ENCODE measurements at regions not wholly inside any gene's neighbourhood (a gene's known extent, or its start where the extent isn't known, plus 50 kb on each side); places are given as distances from the start of the nearest gene placed in this dataset.

DNA sequence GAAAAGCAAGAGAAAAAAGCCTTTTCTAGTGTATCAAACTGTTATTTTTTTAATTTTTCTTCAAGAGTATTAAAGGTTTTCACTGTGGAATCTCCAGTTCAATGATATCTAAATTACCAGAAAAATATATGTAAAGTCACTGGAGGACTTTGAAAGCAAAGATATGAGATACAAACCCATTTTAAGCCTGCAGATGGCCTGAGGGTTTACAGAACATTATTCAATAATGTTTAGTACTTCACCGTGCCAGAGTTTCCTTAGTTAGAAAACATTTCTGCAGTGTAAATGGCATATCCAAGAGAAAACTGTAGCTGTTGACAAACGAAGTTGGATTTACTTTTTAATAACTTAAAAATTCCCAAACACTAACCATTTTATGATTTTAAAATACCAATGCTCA, 529.4 kb upstream of the AGTR1 start:
- intact Hi-C loops (cut with DNase I): no loop called here
- H3K4me1 ChIP-seq (ENCODE audit: control insufficient read depth in 2 of 3, insufficient read depth in 2 of 3, low read depth in 1 of 3, low read length in 3 of 3): no peaks in the 10 kb centered on the region
- H3K9me3 ChIP-seq (ENCODE audit: control insufficient read depth in 2 of 3, insufficient read depth in 1 of 3, low read length in 3 of 3): no peaks in the 10 kb centered on the region
- H3K27me3 ChIP-seq (ENCODE audit: control insufficient read depth, insufficient read depth, low read length): no peaks in the 10 kb centered on the region
- H3K4me3 ChIP-seq (ENCODE audit: low read length in 3 of 3): no peak overlapping the region
- no peaks in the 10 kb centered on the region for H3K36me3 ChIP-seq (ENCODE audit: control insufficient read depth in 2 of 3, insufficient read depth in 3 of 3, low read length in 3 of 3)
- DNase-seq (no peak), FAIRE-seq (no peak)
- H3K27ac ChIP-seq (ENCODE audit: low read depth in 2 of 2, low read length in 2 of 2): no peak overlapping the region
- H3K9ac ChIP-seq (ENCODE audit: low read length in 3 of 3): no peak overlapping the region
- TF ChIP-seq, protein P1, sequence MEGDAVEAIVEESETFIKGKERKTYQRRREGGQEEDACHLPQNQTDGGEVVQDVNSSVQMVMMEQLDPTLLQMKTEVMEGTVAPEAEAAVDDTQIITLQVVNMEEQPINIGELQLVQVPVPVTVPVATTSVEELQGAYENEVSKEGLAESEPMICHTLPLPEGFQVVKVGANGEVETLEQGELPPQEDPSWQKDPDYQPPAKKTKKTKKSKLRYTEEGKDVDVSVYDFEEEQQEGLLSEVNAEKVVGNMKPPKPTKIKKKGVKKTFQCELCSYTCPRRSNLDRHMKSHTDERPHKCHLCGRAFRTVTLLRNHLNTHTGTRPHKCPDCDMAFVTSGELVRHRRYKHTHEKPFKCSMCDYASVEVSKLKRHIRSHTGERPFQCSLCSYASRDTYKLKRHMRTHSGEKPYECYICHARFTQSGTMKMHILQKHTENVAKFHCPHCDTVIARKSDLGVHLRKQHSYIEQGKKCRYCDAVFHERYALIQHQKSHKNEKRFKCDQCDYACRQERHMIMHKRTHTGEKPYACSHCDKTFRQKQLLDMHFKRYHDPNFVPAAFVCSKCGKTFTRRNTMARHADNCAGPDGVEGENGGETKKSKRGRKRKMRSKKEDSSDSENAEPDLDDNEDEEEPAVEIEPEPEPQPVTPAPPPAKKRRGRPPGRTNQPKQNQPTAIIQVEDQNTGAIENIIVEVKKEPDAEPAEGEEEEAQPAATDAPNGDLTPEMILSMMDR (IDR thresholded peaks at IDR 0.05; ENCODE audit: borderline replicate concordance, extremely low read depth, insufficient read depth): no peak

DNA sequence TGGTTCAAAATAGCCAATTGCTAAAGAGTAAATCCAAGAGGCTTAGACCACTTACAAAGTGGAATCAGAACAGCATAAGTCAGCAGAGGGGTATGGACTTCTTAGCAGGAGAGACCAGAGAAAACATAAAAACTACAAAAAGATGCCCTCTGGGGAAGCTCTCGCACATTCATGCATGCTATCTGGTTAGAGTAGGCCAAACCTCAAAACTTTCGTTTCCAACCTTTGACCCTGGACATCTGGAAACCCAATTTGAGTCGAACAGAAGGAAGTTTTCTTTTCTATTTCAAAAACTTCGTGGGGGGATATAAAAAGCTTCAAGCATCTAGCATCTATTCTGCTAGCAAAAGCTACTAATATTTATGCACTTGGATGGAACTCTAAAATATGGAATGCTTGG, 523.9 kb upstream of the AGTR1 start:
- Histone ChIP-seq H3K4me1 (ENCODE audit: control insufficient read depth in 2 of 3, insufficient read depth in 2 of 3, low read depth in 1 of 3, low read length in 3 of 3) (no peaks in the 10 kb centered on the region), H3K27ac (ENCODE audit: low read depth in 2 of 2, low read length in 2 of 2) (no peak overlapping the region), H3K36me3 (ENCODE audit: control insufficient read depth in 2 of 3, insufficient read depth in 3 of 3, low read length in 3 of 3) (no peaks in the 10 kb centered on the region), H3K9ac (ENCODE audit: low read length in 3 of 3) (no peak overlapping the region), H3K4me3 (ENCODE audit: low read length in 3 of 3) (no peak overlapping the region), H3K27me3 (ENCODE audit: control insufficient read depth, insufficient read depth, low read length) (no peaks in the 10 kb centered on the region), H3K9me3 (ENCODE audit: control insufficient read depth in 2 of 3, insufficient read depth in 1 of 3, low read length in 3 of 3) (no peaks in the 10 kb centered on the region)
- TF ChIP-seq, protein P1 (IDR thresholded peaks at IDR 0.05; ENCODE audit: borderline replicate concordance, extremely low read depth, insufficient read depth): no peak
- intact Hi-C loops (cut with DNase I): no loop called here
- no peak for FAIRE-seq
- DNase-seq: peak in 2 of 5 donors; percentile 11 to 52

DNA sequence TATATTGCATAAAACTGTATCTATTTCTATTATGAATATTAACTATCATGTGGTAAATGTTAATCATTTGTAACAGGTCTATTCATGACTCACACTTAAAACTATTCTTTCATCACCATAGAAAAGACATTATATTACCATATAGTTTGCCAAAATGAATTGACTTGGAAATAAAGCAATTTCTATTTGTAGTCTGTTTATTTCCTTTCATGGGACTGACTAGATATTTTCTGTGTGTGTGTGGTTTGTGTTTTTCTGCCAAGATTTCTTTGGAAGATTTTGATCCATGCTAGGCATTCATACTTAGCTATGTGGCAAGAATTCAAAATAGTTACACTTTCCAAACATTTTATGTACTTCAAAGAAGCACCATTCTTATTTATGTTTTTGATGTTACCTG, 522.5 kb upstream of the AGTR1 start:
- FAIRE-seq: no peak

DNA sequence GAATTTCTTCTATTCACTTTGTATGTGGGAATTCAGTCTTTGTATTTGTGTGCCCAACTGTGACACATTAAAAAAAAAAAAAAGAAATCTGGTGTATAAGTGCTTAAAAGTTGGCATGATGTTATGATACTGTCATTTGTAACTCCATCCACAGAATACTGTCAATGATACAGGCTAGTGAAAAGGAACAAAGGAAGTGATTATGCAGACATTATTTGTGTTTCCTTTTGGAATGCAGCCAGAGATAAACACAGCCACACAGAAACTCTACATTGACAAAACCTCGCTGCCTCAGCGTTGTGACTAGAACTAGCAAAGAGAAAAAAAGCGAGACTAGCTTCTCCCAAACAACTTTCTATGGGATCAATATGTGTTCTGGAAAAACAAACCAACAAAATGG, 519.2 kb upstream of the AGTR1 start:
- TF ChIP-seq, protein P1 (IDR thresholded peaks at IDR 0.05; ENCODE audit: borderline replicate concordance, extremely low read depth, insufficient read depth): no peak
- no peaks in the 10 kb centered on the region for H3K9me3 ChIP-seq (ENCODE audit: control insufficient read depth in 2 of 3, insufficient read depth in 1 of 3, low read length in 3 of 3)
- FAIRE-seq (no peak), DNase-seq (peak in 1 of 5 donors; percentile 19)
- H3K4me1 ChIP-seq (ENCODE audit: control insufficient read depth in 2 of 3, insufficient read depth in 2 of 3, low read depth in 1 of 3, low read length in 3 of 3): no peaks in the 10 kb centered on the region
- H3K9ac ChIP-seq (ENCODE audit: low read length in 3 of 3): no peak overlapping the region
- H3K27me3 ChIP-seq (ENCODE audit: control insufficient read depth, insufficient read depth, low read length): no peaks in the 10 kb centered on the region
- H3K27ac ChIP-seq (ENCODE audit: low read depth in 2 of 2, low read length in 2 of 2): no peak overlapping the region
- no peaks in the 10 kb centered on the region for H3K36me3 ChIP-seq (ENCODE audit: control insufficient read depth in 2 of 3, insufficient read depth in 3 of 3, low read length in 3 of 3)
- H3K4me3 ChIP-seq (ENCODE audit: low read length in 3 of 3): no peak overlapping the region
- intact Hi-C loops (cut with DNase I): no loop called here

More for the DNA sequence above, 522.5 kb upstream of the AGTR1 start:
- no peaks in the 10 kb centered on the region for H3K9me3 ChIP-seq (ENCODE audit: control insufficient read depth in 2 of 3, insufficient read depth in 1 of 3, low read length in 3 of 3)
- H3K27ac ChIP-seq (ENCODE audit: low read depth in 2 of 2, low read length in 2 of 2): no peak overlapping the region
- no peak overlapping the region for H3K4me3 ChIP-seq (ENCODE audit: low read length in 3 of 3)
- no peaks in the 10 kb centered on the region for H3K4me1 ChIP-seq (ENCODE audit: control insufficient read depth in 2 of 3, insufficient read depth in 2 of 3, low read depth in 1 of 3, low read length in 3 of 3)
- TF ChIP-seq, protein P1 (IDR thresholded peaks at IDR 0.05; ENCODE audit: borderline replicate concordance, extremely low read depth, insufficient read depth): no peak
- intact Hi-C loops (cut with DNase I): no loop called here
- no peaks in the 10 kb centered on the region for H3K27me3 ChIP-seq (ENCODE audit: control insufficient read depth, insufficient read depth, low read length)
- no peak overlapping the region for H3K9ac ChIP-seq (ENCODE audit: low read length in 3 of 3)
- H3K36me3 ChIP-seq (ENCODE audit: control insufficient read depth in 2 of 3, insufficient read depth in 3 of 3, low read length in 3 of 3): no peaks in the 10 kb centered on the region
- no peak for DNase-seq
